Spleen (tissue), 7 donors: ENCODE measurements at regions not wholly inside any gene's neighbourhood (a gene's known extent, or its start where the extent isn't known, plus 50 kb on each side); places are given as distances from the start of the nearest gene placed in this dataset.

Experiments used
- CTCF ChIP-seq, 11 experiments: fragments of 200-600 bp in 7 of 11; fragments of 450-650 bp in 4 of 11; sonication (generic) in 4 of 11; IDR thresholded peaks in 8 of 11; conservative IDR thresholded peaks in 3 of 11; 1 replicate in 7 of 11; 2 replicates in 4 of 11; pipeline versions ENCODE4 v1.4.0 to v1.8.0; 2016 to 2021; ENCODE audit warnings: antibody characterized with exemption in 11 of 11, inconsistent platforms in 4 of 11, mild to moderate bottlenecking in 1 of 11
- POLR2A ChIP-seq, 3 donors: fragments of 450-650 bp; IDR thresholded peaks; one replicate each; pipeline ENCODE4 v1.5.1; 2017; ENCODE audit warnings: antibody characterized with exemption in 3 of 3, mild to moderate bottlenecking in 1 of 3
- POLR2AphosphoS5 ChIP-seq, 3 donors: sonication (generic); formaldehyde crosslinking; IDR thresholded peaks; one replicate each; pipeline ENCODE4 v1.5.1; 2017; ENCODE audit warnings: antibody characterized with exemption in 3 of 3
- donor health status: DM: no; HTN: no; CAD: no; lungs with moderate emphysema.
- donor health status: DM: no; HTN: no; CAD: no.
- donor health status: DM: no; HTN: no; CAD: no.

DNA sequence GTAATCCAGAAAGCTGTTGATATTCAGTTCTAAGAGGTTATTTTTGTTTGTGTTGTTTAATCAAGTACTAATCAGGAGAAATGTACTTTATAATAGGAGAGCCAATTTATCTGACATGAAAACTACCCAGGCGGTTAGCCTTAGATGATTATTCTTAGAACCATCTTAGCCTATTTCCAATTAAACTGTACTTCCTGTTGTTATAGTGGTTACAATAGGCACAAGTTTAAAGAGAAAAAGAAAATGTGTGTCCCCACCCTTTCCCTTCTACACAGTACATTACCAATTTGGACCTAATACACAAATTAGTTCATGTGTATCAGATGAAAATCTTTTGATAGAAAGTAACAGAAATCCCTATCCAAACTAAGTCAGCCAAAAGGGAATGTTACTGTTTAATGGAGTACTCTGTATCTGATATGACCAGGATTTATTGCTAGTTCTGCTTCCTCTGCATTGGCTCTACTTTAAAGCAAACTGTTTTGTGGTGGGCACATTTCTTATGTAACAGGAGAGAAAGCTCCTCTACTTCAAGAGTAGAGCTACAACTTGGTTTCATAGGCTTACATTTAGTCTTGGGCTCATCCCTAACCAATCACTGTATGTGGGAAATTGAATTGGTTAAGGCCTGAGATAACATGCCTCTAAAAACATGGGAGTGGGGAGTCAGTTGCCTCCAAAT is 217.9 kb downstream of the UBE2E3 start:
- TF ChIP-seq POLR2AphosphoS5 (IDR thresholded peaks at IDR 0.05): no peak
- TF ChIP-seq CTCF (IDR thresholded peaks at IDR 0.05 in 8 of 11, conservative IDR thresholded peaks at IDR 0.05 in 3 of 11): no peak
- no peak for TF ChIP-seq POLR2A (IDR thresholded peaks at IDR 0.05)
